Thoracic aorta (tissue), 2 donors: ENCODE measurements at regions not wholly inside any gene's neighbourhood (a gene's known extent, or its start where the extent isn't known, plus 50 kb on each side); places are given as distances from the start of the nearest gene placed in this dataset.
"Not testable (repeated sequence)": the region's sequence is repeated elsewhere in the genome, so short reads cannot be mapped to it uniquely, and the experiment has no call there.

ENCODE experiments used
- ATAC-seq: fragments of 150-250 bp; one replicate; pipeline ENCODE4 v1.8.0; 2017; ENCODE audit warnings: low read depth; ENCODE audit not compliant: insufficient number of reproducible peaks, low FRiP score
- DNase-seq: peaks from one replicate; pipeline ENCODE4 v3.0.0-alpha.2; 2020; ENCODE audit warnings: low spot score
- H3K27ac ChIP-seq, 2 donors: fragments of 200-600 bp; sonication (generic); 1 replicate in 1 of 2; 2 replicates in 1 of 2; pipeline ENCODE4 v1.5.1; 2016; ENCODE audit warnings: mild to moderate bottlenecking in 2 of 2, moderate library complexity in 2 of 2
- H3K27me3 ChIP-seq: fragments of 200-600 bp; sonication (generic); replicated peaks from 2 replicates; pipeline ENCODE4 v1.6.0; 2016; ENCODE audit warnings: mild to moderate bottlenecking; ENCODE audit not compliant: insufficient read depth
- H3K36me3 ChIP-seq: fragments of 200-600 bp; sonication (generic); one replicate; pipeline ENCODE4 v1.5.1; 2016
- H3K4me1 ChIP-seq, 2 donors: fragments of 200-600 bp; sonication (generic); 1 replicate in 1 of 2; 2 replicates in 1 of 2; pipeline versions ENCODE4 v1.5.1 to v1.6.0; 2016; ENCODE audit warnings: low read depth in 2 of 2, mild to moderate bottlenecking in 1 of 2; ENCODE audit not compliant: control insufficient read depth in 1 of 2
- H3K4me3 ChIP-seq: fragments of 200-600 bp; sonication (generic); 2 replicates; pipeline ENCODE4 v1.5.1; 2016; ENCODE audit warnings: mild to moderate bottlenecking
- H3K9me3 ChIP-seq: fragments of 200-600 bp; sonication (generic); 2 replicates; pipeline ENCODE4 v1.5.1; 2016
- TF ChIP-seq, protein P1 (sequence below): fragments of 200-600 bp; sonication (generic); IDR thresholded peaks from one replicate; pipeline ENCODE4 v1.5.1; 2019; ENCODE audit warnings: antibody characterized with exemption

DNA sequence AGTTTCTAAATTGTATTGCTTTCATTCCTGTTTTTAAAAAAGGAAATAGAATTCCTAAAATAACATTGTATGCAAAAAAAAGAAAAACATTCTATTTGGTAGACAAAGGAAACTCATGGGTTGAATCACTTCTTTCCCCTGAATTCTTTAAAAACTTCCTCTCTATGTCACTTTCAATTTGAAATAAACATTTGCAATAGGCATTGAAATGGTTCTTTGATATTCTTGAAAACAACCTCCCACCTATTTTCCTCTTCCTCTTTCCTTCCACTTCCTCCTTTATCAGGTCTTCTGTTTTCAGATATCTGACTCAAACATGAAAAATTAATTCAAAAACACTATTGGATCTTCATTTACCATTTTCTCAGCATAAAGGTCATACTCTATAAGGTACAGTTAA lies 442.0 kb upstream of the MEF2C start:
- no peak for DNase-seq
- Histone ChIP-seq H3K27me3 (no peaks in the 10 kb centered on the region), H3K4me1 (peaks cover 0 to 4% of the 10 kb centered on the region in 2 donors), H3K36me3 (no peaks in the 10 kb centered on the region), H3K4me3 (no peak overlapping the region), H3K27ac (no peak overlapping the region), H3K9me3 (no peaks in the 10 kb centered on the region)
- TF ChIP-seq, protein P1, sequence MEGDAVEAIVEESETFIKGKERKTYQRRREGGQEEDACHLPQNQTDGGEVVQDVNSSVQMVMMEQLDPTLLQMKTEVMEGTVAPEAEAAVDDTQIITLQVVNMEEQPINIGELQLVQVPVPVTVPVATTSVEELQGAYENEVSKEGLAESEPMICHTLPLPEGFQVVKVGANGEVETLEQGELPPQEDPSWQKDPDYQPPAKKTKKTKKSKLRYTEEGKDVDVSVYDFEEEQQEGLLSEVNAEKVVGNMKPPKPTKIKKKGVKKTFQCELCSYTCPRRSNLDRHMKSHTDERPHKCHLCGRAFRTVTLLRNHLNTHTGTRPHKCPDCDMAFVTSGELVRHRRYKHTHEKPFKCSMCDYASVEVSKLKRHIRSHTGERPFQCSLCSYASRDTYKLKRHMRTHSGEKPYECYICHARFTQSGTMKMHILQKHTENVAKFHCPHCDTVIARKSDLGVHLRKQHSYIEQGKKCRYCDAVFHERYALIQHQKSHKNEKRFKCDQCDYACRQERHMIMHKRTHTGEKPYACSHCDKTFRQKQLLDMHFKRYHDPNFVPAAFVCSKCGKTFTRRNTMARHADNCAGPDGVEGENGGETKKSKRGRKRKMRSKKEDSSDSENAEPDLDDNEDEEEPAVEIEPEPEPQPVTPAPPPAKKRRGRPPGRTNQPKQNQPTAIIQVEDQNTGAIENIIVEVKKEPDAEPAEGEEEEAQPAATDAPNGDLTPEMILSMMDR, result no peak
- no peak for ATAC-seq

DNA sequence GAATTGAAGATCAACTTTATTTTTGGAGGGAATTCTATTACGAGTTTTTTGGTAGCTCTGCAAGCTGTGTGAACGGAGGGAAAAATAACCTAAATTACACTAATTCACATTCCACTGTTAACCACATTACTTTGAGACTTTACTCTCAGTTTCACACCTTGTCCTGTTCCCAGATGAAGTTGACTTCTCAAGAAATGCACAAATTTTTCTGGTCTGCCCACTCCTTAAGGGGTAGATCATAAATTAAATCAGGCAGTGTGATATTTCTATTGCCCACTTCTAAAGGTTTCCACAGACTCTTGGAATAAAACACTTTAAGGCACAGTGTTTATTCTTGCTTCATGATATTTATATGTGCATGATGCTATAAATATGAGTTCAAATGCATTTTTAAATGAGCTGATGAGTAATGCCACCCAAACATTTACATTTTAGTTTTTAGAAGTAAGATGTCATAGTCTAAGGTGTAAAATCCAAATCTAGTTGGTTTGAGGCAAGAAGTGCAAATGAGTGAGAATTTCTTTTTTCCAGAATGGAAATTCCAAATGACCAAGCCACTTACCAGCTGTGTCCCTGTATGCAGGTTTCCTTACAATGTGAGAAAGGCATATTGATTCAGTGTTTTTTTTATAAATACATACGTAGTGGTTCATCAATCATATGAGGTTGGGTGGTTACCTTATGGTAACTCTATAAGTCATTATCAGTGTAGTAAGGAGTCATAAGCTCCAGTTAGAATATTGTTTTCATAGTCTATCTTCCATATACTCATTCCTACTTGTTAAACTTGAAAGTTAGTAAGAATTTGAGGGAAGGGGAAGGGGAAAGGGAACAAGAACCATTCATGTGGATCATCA lies 437.7 kb upstream of the MEF2C start:
- H3K27me3 ChIP-seq, result no peaks in the 10 kb centered on the region
- TF ChIP-seq, protein P1, result no peak
- DNase-seq (no peak), ATAC-seq (no peak)
- H3K27ac ChIP-seq, result no peak overlapping the region
- no peaks in the 10 kb centered on the region for H3K9me3 ChIP-seq
- H3K36me3 ChIP-seq, result no peaks in the 10 kb centered on the region
- peaks cover under 1 to 11% of the 10 kb centered on the region in 2 donors for H3K4me1 ChIP-seq
- H3K4me3 ChIP-seq, result no peak overlapping the region

DNA sequence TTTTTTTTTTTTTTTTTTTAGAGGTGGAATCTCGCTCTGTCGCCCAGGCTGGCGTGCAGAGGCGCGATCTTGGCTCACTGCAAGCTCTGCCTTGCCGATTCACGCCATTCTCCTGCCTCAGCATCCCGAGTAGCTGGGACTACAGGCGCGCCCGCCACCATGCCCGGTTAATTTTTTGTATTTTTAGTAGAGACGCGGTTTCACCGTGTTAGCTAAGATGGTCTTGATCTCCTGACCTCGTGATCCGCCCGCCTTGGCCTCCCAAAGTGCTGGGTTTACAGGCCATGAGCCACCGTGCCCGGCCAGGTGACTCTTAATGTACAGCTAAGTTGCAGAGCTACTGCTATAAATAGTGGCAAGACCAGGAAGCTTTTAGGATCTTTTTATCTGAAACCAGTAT lies 434.9 kb upstream of the MEF2C start:
- not testable (repeated sequence) for H3K9me3 ChIP-seq, H3K36me3 ChIP-seq, ATAC-seq, H3K27me3 ChIP-seq, DNase-seq, H3K27ac ChIP-seq, H3K4me3 ChIP-seq
- peaks cover 24 to 34% of the 10 kb centered on the region in 2 donors for H3K4me1 ChIP-seq

- Histone ChIP-seq H3K27me3 (no peaks in the 10 kb centered on the region), H3K27ac (peak overlapping the region; percentile 49 to 61), H3K36me3 (no peaks in the 10 kb centered on the region), H3K4me3 (peak overlapping the region; percentile 45), H3K9me3 (no peaks in the 10 kb centered on the region), H3K4me1 (peaks cover 24 to 41% of the 10 kb centered on the region in 2 donors)
- DNase-seq (no peak), ATAC-seq (no peak)
- TF ChIP-seq, protein P1, result no peak
Measured at GRCh38 chr5:89315286-89316100, 432.5 kb upstream of the MEF2C start.

DNA sequence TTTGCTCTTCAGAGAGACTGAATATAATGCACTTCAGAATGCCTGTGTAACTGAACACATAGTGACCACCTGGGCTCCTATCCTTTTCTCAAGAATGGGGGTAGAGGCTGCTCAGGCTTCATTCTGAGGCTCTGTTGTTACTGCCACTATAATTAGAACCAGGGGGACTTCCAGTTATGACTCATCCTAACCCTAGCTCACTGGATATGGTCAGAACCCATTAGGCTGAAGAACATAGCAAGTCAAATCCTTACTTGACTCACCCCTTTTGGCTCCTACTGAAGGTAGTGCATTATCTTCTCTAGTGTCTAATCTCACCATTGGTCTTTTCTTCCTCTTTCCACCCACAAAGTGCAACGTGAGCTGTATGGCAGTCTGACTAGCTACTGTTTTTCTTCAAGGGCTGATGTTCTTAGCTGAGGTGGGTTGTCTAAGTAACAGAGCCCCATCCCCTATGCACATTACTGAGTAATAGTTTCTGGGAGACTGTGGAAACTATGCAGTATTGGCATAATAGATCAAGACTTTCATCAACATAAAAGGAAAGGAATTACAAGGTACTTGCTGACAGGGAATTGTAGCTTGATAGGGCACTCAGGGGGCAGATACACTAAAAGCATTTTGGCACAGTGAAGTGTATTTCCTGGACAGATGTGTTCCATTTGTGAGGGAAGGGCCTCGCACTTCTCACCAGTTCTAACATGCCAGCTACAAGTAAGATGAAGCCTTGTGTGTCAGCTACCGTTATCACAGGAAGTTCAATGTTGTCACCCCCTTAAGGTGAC lies 431.0 kb upstream of the MEF2C start:
- TF ChIP-seq, protein P1, result no peak
- no peaks in the 10 kb centered on the region for H3K9me3 ChIP-seq
- no peak overlapping the region for H3K4me3 ChIP-seq
- no peaks in the 10 kb centered on the region for H3K36me3 ChIP-seq
- no peaks in the 10 kb centered on the region for H3K27me3 ChIP-seq
- ATAC-seq (peak; percentile 96), DNase-seq (no peak)
- peak overlapping the region; percentile 49 to 64 for H3K27ac ChIP-seq
- H3K4me1 ChIP-seq, result peaks cover 24 to 41% of the 10 kb centered on the region in 2 donors
